HepG2 (cell line): ENCODE measurements at regions not wholly inside any gene's neighbourhood (a gene's known extent, or its start where the extent isn't known, plus 50 kb on each side); places are given as distances from the start of the nearest gene placed in this dataset.

Experiments used
- NCOA5 ChIP-seq: sonication (generic); formaldehyde crosslinking; IDR thresholded peaks from 2 replicates; pipeline ENCODE4 v1.4.0; 2020; ENCODE audit warnings: missing genetic modification reagents
- PHB2 ChIP-seq: fragments of 450-650 bp; IDR thresholded peaks from 2 replicates; pipeline ENCODE4 v1.6.1; 2018; ENCODE audit not compliant: partially characterized antibody
- SIN3A ChIP-seq: IDR thresholded peaks from 2 replicates; pipeline ENCODE4 v1.6.1; 2011; ENCODE audit warnings: low read depth, mild to moderate bottlenecking, control low read depth, low read length, borderline replicate concordance
- TEAD2 ChIP-seq: sonication (generic); formaldehyde crosslinking; IDR thresholded peaks from 2 replicates; pipeline ENCODE4 v1.9.0; 2021; ENCODE audit warnings: missing genetic modification reagents
- ZNF12 ChIP-seq: sonication (generic); formaldehyde crosslinking; IDR thresholded peaks from 2 replicates; pipeline ENCODE4 v1.5.0; 2020; ENCODE audit warnings: missing genetic modification reagents
- ZNF496 ChIP-seq: sonication (generic); formaldehyde crosslinking; IDR thresholded peaks from 2 replicates; pipeline ENCODE4 v1.8.1; 2023; ENCODE audit warnings: mild to moderate bottlenecking, moderate library complexity, missing genetic modification reagents; ENCODE audit not compliant: insufficient replicate concordance
- ZNF703 ChIP-seq: sonication (generic); formaldehyde crosslinking; IDR thresholded peaks from 2 replicates; pipeline ENCODE4 v1.5.1; 2020; ENCODE audit warnings: missing genetic modification reagents, mild to moderate bottlenecking, moderate library complexity, borderline replicate concordance
- TF ChIP-seq, protein P1 (sequence below): sonication (generic); formaldehyde crosslinking; IDR thresholded peaks from 2 replicates; pipeline ENCODE4 v1.5.0; 2020; ENCODE audit warnings: mild to moderate bottlenecking, missing genetic modification reagents, moderate library complexity
- TF ChIP-seq, protein P2 (sequence below): sonication (generic); formaldehyde crosslinking; conservative IDR thresholded peaks from 2 replicates; pipeline ENCODE4 v1.4.0; 2020; ENCODE audit warnings: missing genetic modification reagents
- TF ChIP-seq, protein P3 (sequence below): sonication (generic); formaldehyde crosslinking; IDR thresholded peaks from 2 replicates; pipeline ENCODE4 v1.4.0; 2020; ENCODE audit warnings: low read depth, mild to moderate bottlenecking, missing genetic modification reagents

DNA sequence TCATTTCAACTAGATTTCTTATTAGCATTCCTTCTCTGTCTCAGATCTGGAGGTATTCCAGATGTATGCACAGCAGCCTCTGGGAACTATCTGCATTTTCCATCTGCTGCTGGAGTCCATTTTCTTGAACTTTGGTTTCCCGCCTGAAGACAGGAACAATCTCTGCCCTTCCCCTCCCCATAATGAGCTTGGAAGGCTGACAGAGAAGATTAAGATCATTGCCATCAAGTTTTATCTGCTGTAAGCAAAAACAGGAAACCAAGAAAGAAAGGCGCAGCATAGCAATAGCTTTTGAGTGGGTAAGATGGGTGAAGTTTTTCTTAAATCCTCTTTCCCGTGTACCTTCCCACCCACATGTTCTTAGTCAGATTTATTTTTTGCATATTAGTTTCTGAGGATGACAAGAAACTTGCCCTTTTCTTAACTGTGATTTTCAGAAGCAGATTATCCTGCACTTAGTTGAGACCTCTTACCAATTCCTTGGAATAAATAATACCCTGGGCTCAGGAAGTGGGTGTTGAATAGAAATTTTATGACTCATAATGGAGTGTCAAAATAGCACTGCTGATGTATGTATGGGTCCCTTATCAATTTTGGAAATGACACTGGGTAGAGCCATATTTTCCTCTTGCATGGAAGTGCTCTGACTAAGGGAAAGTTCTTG, 78.3 kb downstream of the CT47B1 start:
- TF ChIP-seq ZNF703 (no peak), SIN3A (no peak), ZNF12 (CRISPR knock-in tag) (no peak), ZNF496 (CRISPR knock-in tag) (no peak), NCOA5 (CRISPR knock-in tag) (no peak), TEAD2 (no peak), PHB2 (no peak)
- TF ChIP-seq, protein P1, sequence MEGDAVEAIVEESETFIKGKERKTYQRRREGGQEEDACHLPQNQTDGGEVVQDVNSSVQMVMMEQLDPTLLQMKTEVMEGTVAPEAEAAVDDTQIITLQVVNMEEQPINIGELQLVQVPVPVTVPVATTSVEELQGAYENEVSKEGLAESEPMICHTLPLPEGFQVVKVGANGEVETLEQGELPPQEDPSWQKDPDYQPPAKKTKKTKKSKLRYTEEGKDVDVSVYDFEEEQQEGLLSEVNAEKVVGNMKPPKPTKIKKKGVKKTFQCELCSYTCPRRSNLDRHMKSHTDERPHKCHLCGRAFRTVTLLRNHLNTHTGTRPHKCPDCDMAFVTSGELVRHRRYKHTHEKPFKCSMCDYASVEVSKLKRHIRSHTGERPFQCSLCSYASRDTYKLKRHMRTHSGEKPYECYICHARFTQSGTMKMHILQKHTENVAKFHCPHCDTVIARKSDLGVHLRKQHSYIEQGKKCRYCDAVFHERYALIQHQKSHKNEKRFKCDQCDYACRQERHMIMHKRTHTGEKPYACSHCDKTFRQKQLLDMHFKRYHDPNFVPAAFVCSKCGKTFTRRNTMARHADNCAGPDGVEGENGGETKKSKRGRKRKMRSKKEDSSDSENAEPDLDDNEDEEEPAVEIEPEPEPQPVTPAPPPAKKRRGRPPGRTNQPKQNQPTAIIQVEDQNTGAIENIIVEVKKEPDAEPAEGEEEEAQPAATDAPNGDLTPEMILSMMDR (CRISPR knock-in tag): no peak
- TF ChIP-seq, protein P2, sequence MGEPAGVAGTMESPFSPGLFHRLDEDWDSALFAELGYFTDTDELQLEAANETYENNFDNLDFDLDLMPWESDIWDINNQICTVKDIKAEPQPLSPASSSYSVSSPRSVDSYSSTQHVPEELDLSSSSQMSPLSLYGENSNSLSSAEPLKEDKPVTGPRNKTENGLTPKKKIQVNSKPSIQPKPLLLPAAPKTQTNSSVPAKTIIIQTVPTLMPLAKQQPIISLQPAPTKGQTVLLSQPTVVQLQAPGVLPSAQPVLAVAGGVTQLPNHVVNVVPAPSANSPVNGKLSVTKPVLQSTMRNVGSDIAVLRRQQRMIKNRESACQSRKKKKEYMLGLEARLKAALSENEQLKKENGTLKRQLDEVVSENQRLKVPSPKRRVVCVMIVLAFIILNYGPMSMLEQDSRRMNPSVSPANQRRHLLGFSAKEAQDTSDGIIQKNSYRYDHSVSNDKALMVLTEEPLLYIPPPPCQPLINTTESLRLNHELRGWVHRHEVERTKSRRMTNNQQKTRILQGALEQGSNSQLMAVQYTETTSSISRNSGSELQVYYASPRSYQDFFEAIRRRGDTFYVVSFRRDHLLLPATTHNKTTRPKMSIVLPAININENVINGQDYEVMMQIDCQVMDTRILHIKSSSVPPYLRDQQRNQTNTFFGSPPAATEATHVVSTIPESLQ: no peak
- TF ChIP-seq, protein P3, sequence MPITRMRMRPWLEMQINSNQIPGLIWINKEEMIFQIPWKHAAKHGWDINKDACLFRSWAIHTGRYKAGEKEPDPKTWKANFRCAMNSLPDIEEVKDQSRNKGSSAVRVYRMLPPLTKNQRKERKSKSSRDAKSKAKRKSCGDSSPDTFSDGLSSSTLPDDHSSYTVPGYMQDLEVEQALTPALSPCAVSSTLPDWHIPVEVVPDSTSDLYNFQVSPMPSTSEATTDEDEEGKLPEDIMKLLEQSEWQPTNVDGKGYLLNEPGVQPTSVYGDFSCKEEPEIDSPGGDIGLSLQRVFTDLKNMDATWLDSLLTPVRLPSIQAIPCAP (CRISPR knock-in tag): no peak
